Esophagus (tissue), 2 donors: ENCODE measurements at regions not wholly inside any gene's neighbourhood (a gene's known extent, or its start where the extent isn't known, plus 50 kb on each side); places are given as distances from the start of the nearest gene placed in this dataset.

ENCODE experiments used
- H3K27ac ChIP-seq, 2 donors: one replicate each; pipeline ENCODE4 v1.5.1; 2013; ENCODE audit warnings: low read depth in 2 of 2, mild to moderate bottlenecking in 2 of 2, inconsistent platforms in 1 of 2, low read length in 1 of 2, moderate library complexity in 1 of 2
- H3K27me3 ChIP-seq, 2 donors: one replicate each; pipeline ENCODE4 v1.6.1; 2013; ENCODE audit warnings: low read length in 2 of 2, control low read depth in 1 of 2, mild to moderate bottlenecking in 1 of 2; ENCODE audit not compliant: insufficient read depth in 2 of 2, control insufficient read depth in 1 of 2
- H3K36me3 ChIP-seq, 2 donors: one replicate each; pipeline ENCODE4 v1.6.1; 2013; ENCODE audit warnings: low read length in 1 of 2; ENCODE audit not compliant: control insufficient read depth in 2 of 2, insufficient read depth in 2 of 2
- H3K4me1 ChIP-seq, 2 donors: one replicate each; pipeline ENCODE4 v1.6.1; 2013; ENCODE audit warnings: low read length in 1 of 2; ENCODE audit not compliant: control insufficient read depth in 2 of 2, insufficient read depth in 2 of 2
- H3K4me3 ChIP-seq, 2 donors: one replicate each; pipeline ENCODE4 v1.5.1; 2013; ENCODE audit warnings: low read length in 2 of 2, mild to moderate bottlenecking in 2 of 2, low read depth in 1 of 2, moderate library complexity in 1 of 2
- H3K9me3 ChIP-seq, 2 donors: one replicate each; pipeline ENCODE4 v1.6.1; 2013; ENCODE audit warnings: mild to moderate bottlenecking in 2 of 2, low read depth in 1 of 2, low read length in 1 of 2, moderate library complexity in 1 of 2; ENCODE audit not compliant: control insufficient read depth in 2 of 2, insufficient read depth in 1 of 2
- WGBS, 2 donors: extraction: QIAGEN DNeasy Blood & Tissue Kit; methylation state at CpG; one replicate each; pipeline ENCODE4 v1.1.7; 2013; 5-methylcytosine and 5-hydroxymethylcytosine counted together
- donor health status: healthy with polysubstance abuse.
- donor health status: Bipolar disorder and iron deficiency.

DNA sequence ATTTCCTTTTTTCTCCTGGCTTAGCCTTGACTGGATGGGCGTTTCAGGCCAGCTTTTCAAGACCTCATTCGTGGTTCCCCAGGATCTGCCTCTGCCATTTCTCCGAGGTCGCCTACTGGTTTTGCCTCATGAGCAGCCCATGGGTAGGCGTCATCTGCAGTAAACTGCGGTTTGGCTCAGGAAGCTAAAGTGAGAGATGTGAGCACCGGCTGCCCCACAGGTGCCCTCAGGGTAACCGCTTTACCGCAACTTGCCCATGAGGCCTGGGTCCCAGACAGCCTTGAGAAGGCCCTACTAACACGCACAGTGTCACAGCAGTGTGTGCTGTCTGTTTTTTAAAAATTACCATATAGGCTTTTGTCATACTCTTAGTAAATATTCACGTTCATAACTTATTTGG, 53.4 kb upstream of the TBXT start:
- Histone ChIP-seq H3K9me3 (no peaks in the 10 kb centered on the region), H3K27me3 (no peaks in the 10 kb centered on the region), H3K4me1 (no peaks in the 10 kb centered on the region), H3K4me3 (no peak overlapping the region), H3K27ac (no peak overlapping the region), H3K36me3 (no peaks in the 10 kb centered on the region)
- 79 to 84% methylated on average over 11 of the region's 11 CpGs for WGBS, 2 donors
